Endothelial cell of umbilical vein (primary cell): ENCODE measurements at regions not wholly inside any gene's neighbourhood (a gene's known extent, or its start where the extent isn't known, plus 50 kb on each side); places are given as distances from the start of the nearest gene placed in this dataset.
"Not testable (repeated sequence)": the region's sequence is repeated elsewhere in the genome, so short reads cannot be mapped to it uniquely, and the experiment has no call there.

ENCODE experiments used
- GATA2 ChIP-seq: IDR thresholded peaks from 2 replicates; pipeline ENCODE4 v1.7.0; 2011; ENCODE audit warnings: low read depth, mild to moderate bottlenecking, moderate library complexity, mixed read lengths, low read length; ENCODE audit not compliant: insufficient read length, insufficient read depth
- JUN ChIP-seq: IDR thresholded peaks from 2 replicates; pipeline ENCODE4 v1.6.1; 2011; ENCODE audit warnings: borderline replicate concordance, low read depth; ENCODE audit not compliant: insufficient read length, insufficient read depth
- MYC ChIP-seq: IDR thresholded peaks from one replicate; pipeline ENCODE4 v1.6.1; 2011; ENCODE audit warnings: mild to moderate bottlenecking, low read depth, low read length
- POLR2A ChIP-seq: IDR thresholded peaks from 2 replicates; pipeline ENCODE4 v1.6.1; 2012; ENCODE audit warnings: low read depth, mild to moderate bottlenecking, control low read depth, low read length
- POLR2AphosphoS5 ChIP-seq: IDR thresholded peaks from 2 replicates; pipeline ENCODE4 v1.6.1; 2012; ENCODE audit warnings: low read depth, mild to moderate bottlenecking, control low read depth, low read length, moderate library complexity; ENCODE audit not compliant: insufficient read depth
- TF ChIP-seq, protein P1 (sequence below), 2 donors: IDR thresholded peaks; 1 replicate in 1 of 2; 2 replicates in 1 of 2; pipeline ENCODE4 v1.5.1; 2011; ENCODE audit warnings: low read length in 2 of 2, mild to moderate bottlenecking in 2 of 2, moderate library complexity in 2 of 2, control low read depth in 1 of 2, inconsistent platforms in 1 of 2, low read depth in 1 of 2; ENCODE audit not compliant: insufficient read depth in 1 of 2; ENCODE audit errors: extremely low read depth in 1 of 2
- TF ChIP-seq, protein P2 (sequence below): IDR thresholded peaks from 2 replicates; pipeline ENCODE4 v1.6.1; 2011; ENCODE audit not compliant: insufficient read depth, insufficient read length

DNA sequence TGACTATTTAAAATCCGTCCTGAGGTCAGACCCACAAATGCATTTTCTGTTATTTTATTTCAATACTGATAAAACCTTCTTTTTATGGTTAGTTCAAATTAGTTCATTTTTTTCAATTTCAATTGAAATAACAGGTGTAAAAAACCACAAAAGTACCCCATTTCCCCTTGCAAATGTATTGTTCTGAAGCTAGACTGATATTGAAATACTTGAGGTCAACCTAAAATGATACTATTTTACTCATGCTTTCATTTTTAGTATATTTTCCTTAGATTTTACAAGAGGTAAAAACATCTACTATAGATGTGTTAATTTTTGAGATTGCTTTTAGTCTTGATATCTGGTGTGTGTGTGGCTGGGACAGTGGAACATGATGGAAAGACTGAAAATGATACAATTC is 2237.8 kb downstream of the ARAP2 start:
- not testable (repeated sequence) for TF ChIP-seq POLR2AphosphoS5, POLR2A, GATA2, MYC, JUN
- TF ChIP-seq, protein P1, sequence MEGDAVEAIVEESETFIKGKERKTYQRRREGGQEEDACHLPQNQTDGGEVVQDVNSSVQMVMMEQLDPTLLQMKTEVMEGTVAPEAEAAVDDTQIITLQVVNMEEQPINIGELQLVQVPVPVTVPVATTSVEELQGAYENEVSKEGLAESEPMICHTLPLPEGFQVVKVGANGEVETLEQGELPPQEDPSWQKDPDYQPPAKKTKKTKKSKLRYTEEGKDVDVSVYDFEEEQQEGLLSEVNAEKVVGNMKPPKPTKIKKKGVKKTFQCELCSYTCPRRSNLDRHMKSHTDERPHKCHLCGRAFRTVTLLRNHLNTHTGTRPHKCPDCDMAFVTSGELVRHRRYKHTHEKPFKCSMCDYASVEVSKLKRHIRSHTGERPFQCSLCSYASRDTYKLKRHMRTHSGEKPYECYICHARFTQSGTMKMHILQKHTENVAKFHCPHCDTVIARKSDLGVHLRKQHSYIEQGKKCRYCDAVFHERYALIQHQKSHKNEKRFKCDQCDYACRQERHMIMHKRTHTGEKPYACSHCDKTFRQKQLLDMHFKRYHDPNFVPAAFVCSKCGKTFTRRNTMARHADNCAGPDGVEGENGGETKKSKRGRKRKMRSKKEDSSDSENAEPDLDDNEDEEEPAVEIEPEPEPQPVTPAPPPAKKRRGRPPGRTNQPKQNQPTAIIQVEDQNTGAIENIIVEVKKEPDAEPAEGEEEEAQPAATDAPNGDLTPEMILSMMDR (IDR thresholded peaks at IDR 0.05; ENCODE audit: extremely low read depth in 1 of 2, insufficient read depth in 1 of 2, low read depth in 1 of 2, low read length in 2 of 2): not testable (repeated sequence)
- TF ChIP-seq, protein P2, sequence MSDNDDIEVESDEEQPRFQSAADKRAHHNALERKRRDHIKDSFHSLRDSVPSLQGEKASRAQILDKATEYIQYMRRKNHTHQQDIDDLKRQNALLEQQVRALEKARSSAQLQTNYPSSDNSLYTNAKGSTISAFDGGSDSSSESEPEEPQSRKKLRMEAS: not testable (repeated sequence)
